ENCODE measurements at regions not wholly inside any gene's neighbourhood (a gene's known extent, or its start where the extent isn't known, plus 50 kb on each side); places are given as distances from the start of the nearest gene placed in this dataset.
"Not testable (repeated sequence)": the region's sequence is repeated elsewhere in the genome, so short reads cannot be mapped to it uniquely, and the experiment has no call there.

DNA sequence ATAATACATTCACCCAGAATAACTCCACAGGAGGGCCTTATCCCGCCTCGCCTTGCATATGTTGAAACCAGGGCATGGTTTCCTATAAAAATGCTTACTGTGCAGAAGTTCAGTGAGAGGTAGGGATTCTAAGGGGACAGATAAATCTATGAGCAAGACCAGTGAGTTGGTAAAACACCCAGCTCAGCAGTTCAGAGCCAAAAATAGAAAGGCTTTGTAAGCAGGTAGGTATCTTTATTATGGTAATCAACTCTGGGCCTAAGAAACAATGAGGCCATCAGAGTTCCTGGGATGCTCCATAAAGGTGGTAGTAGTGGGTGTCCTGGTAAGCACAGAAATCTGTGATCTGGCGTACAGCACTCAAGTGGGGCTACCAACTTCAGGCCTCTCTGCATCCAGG, 549.4 kb upstream of the CDH5 start:
- no peak for DNase-seq (ENCODE audit: low read depth)
- ChIA-PET POLR2A (no interaction called here), CTCF (no interaction called here)
- H3K27me3 ChIP-seq (ENCODE audit: control insufficient read depth, insufficient read depth, low read length): peaks cover 5% of the 10 kb centered on the region
- TF ChIP-seq, protein P1, sequence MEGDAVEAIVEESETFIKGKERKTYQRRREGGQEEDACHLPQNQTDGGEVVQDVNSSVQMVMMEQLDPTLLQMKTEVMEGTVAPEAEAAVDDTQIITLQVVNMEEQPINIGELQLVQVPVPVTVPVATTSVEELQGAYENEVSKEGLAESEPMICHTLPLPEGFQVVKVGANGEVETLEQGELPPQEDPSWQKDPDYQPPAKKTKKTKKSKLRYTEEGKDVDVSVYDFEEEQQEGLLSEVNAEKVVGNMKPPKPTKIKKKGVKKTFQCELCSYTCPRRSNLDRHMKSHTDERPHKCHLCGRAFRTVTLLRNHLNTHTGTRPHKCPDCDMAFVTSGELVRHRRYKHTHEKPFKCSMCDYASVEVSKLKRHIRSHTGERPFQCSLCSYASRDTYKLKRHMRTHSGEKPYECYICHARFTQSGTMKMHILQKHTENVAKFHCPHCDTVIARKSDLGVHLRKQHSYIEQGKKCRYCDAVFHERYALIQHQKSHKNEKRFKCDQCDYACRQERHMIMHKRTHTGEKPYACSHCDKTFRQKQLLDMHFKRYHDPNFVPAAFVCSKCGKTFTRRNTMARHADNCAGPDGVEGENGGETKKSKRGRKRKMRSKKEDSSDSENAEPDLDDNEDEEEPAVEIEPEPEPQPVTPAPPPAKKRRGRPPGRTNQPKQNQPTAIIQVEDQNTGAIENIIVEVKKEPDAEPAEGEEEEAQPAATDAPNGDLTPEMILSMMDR (IDR thresholded peaks at IDR 0.05; ENCODE audit: insufficient read depth, low read depth, low read length): no peak
- no peaks in the 10 kb centered on the region for H3K36me3 ChIP-seq (ENCODE audit: control insufficient read depth, insufficient read depth, low read length)
- no peak overlapping the region for H3K4me3 ChIP-seq (ENCODE audit: low read depth, low read length)

DNA sequence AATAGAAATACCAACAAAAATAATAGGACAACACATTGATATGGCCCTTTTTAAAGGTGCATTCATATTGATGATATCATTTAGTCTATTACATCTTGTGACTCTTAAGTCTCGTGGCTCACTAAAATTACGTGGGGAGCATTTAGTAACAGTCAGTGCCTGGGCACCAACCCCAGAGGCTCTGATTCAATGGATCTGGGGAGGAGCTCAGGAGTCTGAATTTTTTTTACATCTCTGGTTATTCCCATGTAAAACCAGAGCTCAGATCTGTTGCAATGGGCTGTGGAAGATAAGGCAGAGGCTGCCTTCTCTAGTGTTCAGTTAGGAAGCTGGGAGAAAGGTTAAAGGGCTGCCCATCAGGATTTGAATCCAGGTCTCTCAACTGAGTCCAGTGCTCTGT, 549.9 kb upstream of the CDH5 start:
- DNase-seq (ENCODE audit: low read depth): no peak
- H3K4me3 ChIP-seq (ENCODE audit: low read depth, low read length): no peak overlapping the region
- H3K36me3 ChIP-seq (ENCODE audit: control insufficient read depth, insufficient read depth, low read length): no peaks in the 10 kb centered on the region
- TF ChIP-seq, protein P1 (IDR thresholded peaks at IDR 0.05; ENCODE audit: insufficient read depth, low read depth, low read length): no peak
- ChIA-PET CTCF (no interaction called here), POLR2A (no interaction called here)
- peaks cover 5% of the 10 kb centered on the region for H3K27me3 ChIP-seq (ENCODE audit: control insufficient read depth, insufficient read depth, low read length)

DNA sequence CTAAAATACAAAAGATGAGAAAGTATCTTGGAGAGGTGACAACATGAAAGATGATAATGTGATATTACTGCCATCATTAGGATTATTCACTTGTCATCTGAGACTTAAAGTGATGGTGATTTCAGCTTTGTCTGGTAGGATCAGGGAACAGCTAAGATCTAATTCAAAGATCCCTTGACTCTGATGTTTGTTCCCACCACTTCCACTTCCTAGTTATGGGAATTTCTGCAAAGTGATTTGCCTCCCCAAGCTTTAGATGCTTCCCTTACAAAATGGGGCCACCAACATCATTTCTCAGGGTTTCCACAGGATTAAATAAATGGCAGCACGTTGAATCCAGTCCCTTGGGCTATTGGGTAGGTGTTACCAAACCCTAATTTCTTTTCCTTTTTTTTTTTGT, 550.8 kb upstream of the CDH5 start:
- TF ChIP-seq, protein P1 (IDR thresholded peaks at IDR 0.05; ENCODE audit: insufficient read depth, low read depth, low read length): no peak
- ChIA-PET POLR2A (no interaction called here), CTCF (no interaction called here)
- peaks cover 5% of the 10 kb centered on the region for H3K27me3 ChIP-seq (ENCODE audit: control insufficient read depth, insufficient read depth, low read length)
- no peak overlapping the region for H3K4me3 ChIP-seq (ENCODE audit: low read depth, low read length)
- no peaks in the 10 kb centered on the region for H3K36me3 ChIP-seq (ENCODE audit: control insufficient read depth, insufficient read depth, low read length)
- DNase-seq (ENCODE audit: low read depth): no peak

DNA sequence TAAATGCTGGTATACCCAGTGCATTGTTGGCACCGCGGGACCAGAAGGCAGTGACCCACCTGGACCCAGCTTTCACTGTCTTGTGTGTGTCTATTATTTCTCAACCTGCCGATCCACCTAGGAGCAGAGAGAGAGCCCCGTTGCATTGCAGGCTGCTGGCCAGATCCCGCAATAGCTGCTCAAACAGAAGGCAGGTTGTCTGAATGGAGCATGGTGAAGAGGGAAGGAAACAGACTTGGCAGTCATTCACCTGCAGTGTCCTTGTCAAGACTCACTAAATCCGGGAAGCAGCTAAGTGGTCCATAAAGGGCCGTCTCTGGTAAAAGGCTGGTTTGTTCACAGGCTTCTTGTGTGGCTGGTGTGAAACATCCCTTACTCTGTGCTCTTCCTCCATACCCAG, 552.6 kb upstream of the CDH5 start:
- H3K36me3 ChIP-seq (ENCODE audit: control insufficient read depth, insufficient read depth, low read length); H3K4me3 ChIP-seq (ENCODE audit: low read depth, low read length); POLR2A ChIA-PET; CTCF ChIA-PET; H3K27me3 ChIP-seq (ENCODE audit: control insufficient read depth, insufficient read depth, low read length); DNase-seq (ENCODE audit: low read depth): not testable (repeated sequence)

DNA sequence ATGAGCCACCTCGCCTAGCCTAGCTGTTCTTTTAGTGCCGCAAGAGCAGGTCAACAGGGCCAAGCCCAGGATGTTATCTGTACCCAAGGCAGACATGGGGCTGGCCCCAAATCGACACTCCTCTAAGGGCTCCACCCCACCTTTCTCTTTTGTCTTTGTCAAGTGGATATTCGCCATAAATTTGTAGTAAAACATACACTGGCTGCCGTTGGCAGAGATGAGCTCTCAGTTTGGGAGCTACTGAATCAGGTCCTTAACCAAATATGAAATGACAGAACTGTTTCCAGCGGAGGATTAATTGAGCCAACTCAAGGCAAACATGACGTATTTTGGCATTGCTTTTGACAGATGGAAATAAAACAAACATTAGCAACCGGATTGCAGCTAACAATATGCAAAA, 556.9 kb upstream of the CDH5 start:
- POLR2A ChIA-PET: interaction anchor here (0.5 kb wide), 1 partner anchor 391 kb away, joined by 3 read pairs; no protein-coding TSS in a partner anchor
- no peaks in the 10 kb centered on the region for H3K36me3 ChIP-seq (ENCODE audit: control insufficient read depth, insufficient read depth, low read length)
- TF ChIP-seq, protein P1 (IDR thresholded peaks at IDR 0.05; ENCODE audit: insufficient read depth, low read depth, low read length): no peak
- CTCF ChIA-PET: interaction anchor here (1.7 kb wide), 1 partner anchor 10 kb away, joined by 5 read pairs; no protein-coding TSS in a partner anchor
- H3K4me3 ChIP-seq (ENCODE audit: low read depth, low read length): no peak overlapping the region
- peaks cover 7% of the 10 kb centered on the region for H3K27me3 ChIP-seq (ENCODE audit: control insufficient read depth, insufficient read depth, low read length)
- DNase-seq (ENCODE audit: low read depth): no peak

DNA sequence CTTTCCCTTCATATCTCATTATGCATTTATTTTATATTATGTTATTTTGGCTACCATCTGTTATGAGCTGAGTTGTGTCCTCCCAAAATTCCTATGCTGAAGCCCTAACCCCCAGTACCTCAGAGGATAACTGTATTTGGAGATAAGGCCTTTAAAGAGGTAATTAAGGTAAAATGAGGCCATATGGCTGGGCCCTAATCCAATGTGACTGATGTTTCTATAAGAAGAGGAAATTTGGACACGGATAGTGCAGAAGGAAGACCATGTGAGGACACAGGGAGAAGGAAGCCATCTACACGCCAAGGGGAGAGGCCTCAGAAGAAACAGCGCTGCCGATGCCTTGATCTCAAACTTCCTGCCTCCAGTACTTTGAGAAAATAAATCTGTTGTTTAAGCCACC, 557.7 kb upstream of the CDH5 start:
- no peak for DNase-seq (ENCODE audit: low read depth)
- TF ChIP-seq, protein P1 (IDR thresholded peaks at IDR 0.05; ENCODE audit: insufficient read depth, low read depth, low read length): no peak
- Histone ChIP-seq H3K36me3 (ENCODE audit: control insufficient read depth, insufficient read depth, low read length) (no peaks in the 10 kb centered on the region), H3K27me3 (ENCODE audit: control insufficient read depth, insufficient read depth, low read length) (peaks cover 4% of the 10 kb centered on the region; the same call in 1 of the 2 replicates), H3K4me3 (ENCODE audit: low read depth, low read length) (no peak overlapping the region)
- POLR2A ChIA-PET: no interaction called here
- CTCF ChIA-PET: interaction anchor here (1.7 kb wide), 1 partner anchor 11 kb away, joined by 5 read pairs; no protein-coding TSS in a partner anchor
